ENCODE measurements at regions not wholly inside any gene's neighbourhood (a gene's known extent, or its start where the extent isn't known, plus 50 kb on each side); places are given as distances from the start of the nearest gene placed in this dataset.

GRCh38 chr13:62704875-62705274, 1289.2 kb upstream of the PCDH20 start:
- no peak for TF ChIP-seq CTCF (conservative IDR thresholded peaks at IDR 0.05)
- Histone ChIP-seq H4K8ac (replicated peaks; ENCODE audit: insufficient read length, low read depth, low read length) (no peak overlapping the region), H2AFZ (ENCODE audit: low read length) (no peak overlapping the region), H4K5ac (ENCODE audit: insufficient read length, low read depth, low read length) (no peak overlapping the region), H2BK5ac (ENCODE audit: insufficient read length, low read length) (no peak overlapping the region), H2AK5ac (ENCODE audit: insufficient read length, low read length) (no peak overlapping the region), H3K56ac (ENCODE audit: insufficient read length, low read depth, low read length) (no peak overlapping the region), H2BK120ac (ENCODE audit: low read depth, low read length, poor library complexity, severe bottlenecking) (no peak overlapping the region), H3K79me2 (ENCODE audit: insufficient read depth, low read length) (no peaks in the 10 kb centered on the region), H3K23me2 (ENCODE audit: insufficient read length, low read depth, low read length, poor library complexity, severe bottlenecking) (no peaks in the 10 kb centered on the region), H3K79me1 (ENCODE audit: insufficient read depth, low read depth, low read length, poor library complexity, severe bottlenecking) (no peaks in the 10 kb centered on the region), H3K23ac (ENCODE audit: insufficient read length, low read depth, low read length) (no peak overlapping the region), H3K9me3 (ENCODE audit: control insufficient read depth, low read depth, low read length) (no peaks in the 10 kb centered on the region), H3K9ac (ENCODE audit: extremely low read depth, insufficient read length, low read length) (no peak overlapping the region), H4K91ac (ENCODE audit: insufficient read length, low read depth, low read length) (no peak overlapping the region), H4K20me1 (ENCODE audit: control insufficient read depth, insufficient read depth, insufficient read length) (no peaks in the 10 kb centered on the region), H3K4me1 (ENCODE audit: insufficient read depth, low read length) (no peaks in the 10 kb centered on the region), H2BK12ac (ENCODE audit: insufficient read length, low read depth, low read length) (no peak overlapping the region), H3K4me2 (ENCODE audit: insufficient read depth, insufficient read length, low read length) (no peak overlapping the region), H3K18ac (ENCODE audit: insufficient read length, low read depth, low read length) (no peak overlapping the region), H2BK20ac (ENCODE audit: low read depth, low read length, poor library complexity, severe bottlenecking) (no peak overlapping the region), H3K27me3 (ENCODE audit: insufficient read depth, low read length) (no peaks in the 10 kb centered on the region), H3K14ac (ENCODE audit: insufficient read depth, low read length) (no peak overlapping the region), H3K27ac (ENCODE audit: insufficient read length, low read depth, low read length) (no peak overlapping the region), H2BK15ac (ENCODE audit: low read depth, low read length) (no peak overlapping the region), H3T11ph (ENCODE audit: low read length) (no peak overlapping the region), H3K4ac (ENCODE audit: low read depth, low read length) (no peak overlapping the region)
- DNase-seq = no peak
- Mint-ChIP-seq H3K27me3 (ENCODE audit: low read depth) (no peaks in the 10 kb centered on the region), H3K9me3 (no peaks in the 10 kb centered on the region), H3K4me3 (no peak overlapping the region), H3K27ac (no peak overlapping the region; a peak in 1 of 7 replicates), H3K36me3 (ENCODE audit: insufficient read depth in 1 of 3, low read depth in 3 of 3) (no peaks in the 10 kb centered on the region), H3K4me1 (no peaks in the 10 kb centered on the region; a peak in 1 of 4 replicates)
